ENCODE measurements at regions not wholly inside any gene's neighbourhood (a gene's known extent, or its start where the extent isn't known, plus 50 kb on each side); places are given as distances from the start of the nearest gene placed in this dataset.

- TF ChIP-seq, protein P1, sequence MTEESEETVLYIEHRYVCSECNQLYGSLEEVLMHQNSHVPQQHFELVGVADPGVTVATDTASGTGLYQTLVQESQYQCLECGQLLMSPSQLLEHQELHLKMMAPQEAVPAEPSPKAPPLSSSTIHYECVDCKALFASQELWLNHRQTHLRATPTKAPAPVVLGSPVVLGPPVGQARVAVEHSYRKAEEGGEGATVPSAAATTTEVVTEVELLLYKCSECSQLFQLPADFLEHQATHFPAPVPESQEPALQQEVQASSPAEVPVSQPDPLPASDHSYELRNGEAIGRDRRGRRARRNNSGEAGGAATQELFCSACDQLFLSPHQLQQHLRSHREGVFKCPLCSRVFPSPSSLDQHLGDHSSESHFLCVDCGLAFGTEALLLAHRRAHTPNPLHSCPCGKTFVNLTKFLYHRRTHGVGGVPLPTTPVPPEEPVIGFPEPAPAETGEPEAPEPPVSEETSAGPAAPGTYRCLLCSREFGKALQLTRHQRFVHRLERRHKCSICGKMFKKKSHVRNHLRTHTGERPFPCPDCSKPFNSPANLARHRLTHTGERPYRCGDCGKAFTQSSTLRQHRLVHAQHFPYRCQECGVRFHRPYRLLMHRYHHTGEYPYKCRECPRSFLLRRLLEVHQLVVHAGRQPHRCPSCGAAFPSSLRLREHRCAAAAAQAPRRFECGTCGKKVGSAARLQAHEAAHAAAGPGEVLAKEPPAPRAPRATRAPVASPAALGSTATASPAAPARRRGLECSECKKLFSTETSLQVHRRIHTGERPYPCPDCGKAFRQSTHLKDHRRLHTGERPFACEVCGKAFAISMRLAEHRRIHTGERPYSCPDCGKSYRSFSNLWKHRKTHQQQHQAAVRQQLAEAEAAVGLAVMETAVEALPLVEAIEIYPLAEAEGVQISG (CRISPR knock-in tag; IDR thresholded peaks at IDR 0.05): no peak
- TF ChIP-seq ZBTB44 (CRISPR knock-in tag; IDR thresholded peaks at IDR 0.05): no peak
These were observed 379.5 kb upstream of the TBL1XR1 start (continued) for GRCh38 chr3:177576746-177577145.

GRCh38 chr3:177578488-177578887, 381.2 kb upstream of the TBL1XR1 start:
- H3K9ac ChIP-seq (ENCODE audit: insufficient read depth, low read depth, low read length): no peak overlapping the region
- H3K79me2 ChIP-seq (ENCODE audit: insufficient read depth, low read length): no peaks in the 10 kb centered on the region
- no peak for TF ChIP-seq TFDP2 (CRISPR knock-in tag; IDR thresholded peaks at IDR 0.05)
- no peak for TF ChIP-seq HNRNPLL (IDR thresholded peaks at IDR 0.05; ENCODE audit: low read depth, low read length, poor library complexity, severe bottlenecking)
- no peak for TF ChIP-seq TAF1 (CRISPR knock-in tag; IDR thresholded peaks at IDR 0.05)
- TF ChIP-seq MAFG (CRISPR knock-in tag; IDR thresholded peaks at IDR 0.05): no peak
- BruUV-seq (replicated peaks): no TSS peak
- FAIRE-seq (no peak), ATAC-seq (no peak), DNase-seq (ENCODE audit: low spot score) (no peak)
- H3K4me2 ChIP-seq (ENCODE audit: low read depth, low read length): no peak overlapping the region
- no peak overlapping the region for H3K27ac ChIP-seq (ENCODE audit: extremely low read length, insufficient read depth, low read length)
- in situ Hi-C loops (cut with HindIII; ENCODE audit: extremely low pct_ligation_motif_present, low pct_unique_long_range_greater_than_20kb) (no loop called here), intact Hi-C loops (cut with micrococcal nuclease; ENCODE audit: unreplicated experiment) (no loop called here)
- H3K4me3 ChIP-seq (replicated peaks in 1 of 3; ENCODE audit: insufficient read depth in 1 of 3, low read depth in 2 of 3, low read length in 3 of 3): no peak overlapping the region
- 32% methylated on average over 6 of the region's 6 CpGs for WGBS (ENCODE audit: low lambda C conversion rate)
- H4K20me1 ChIP-seq (ENCODE audit: insufficient read depth, low read length): no peaks in the 10 kb centered on the region
- H3K9me3 ChIP-seq (ENCODE audit: low read length): no peaks in the 10 kb centered on the region
- POLR2A ChIA-PET: no interaction called here
- CTCF ChIA-PET (ENCODE audit: low intra/inter-chr PET ratio, low total read pairs): no interaction called here
- no peaks in the 10 kb centered on the region for H3K36me3 ChIP-seq (replicated peaks in 1 of 2; ENCODE audit: control insufficient read depth in 1 of 2, insufficient read depth in 2 of 2, low read length in 2 of 2)
- H3K4me1 ChIP-seq (ENCODE audit: insufficient read depth, low read length): peaks cover 10% of the 10 kb centered on the region
- no peak overlapping the region for H2AFZ ChIP-seq (ENCODE audit: low read length)
- peaks cover 0 to 3% of the 10 kb centered on the region in 2 experiments; a peak in 1 of 5 replicates for H3K27me3 ChIP-seq (ENCODE audit: control insufficient read depth in 1 of 2, insufficient read depth in 2 of 2, low read length in 2 of 2)
